ENCODE measurements at regions not wholly inside any gene's neighbourhood (a gene's known extent, or its start where the extent isn't known, plus 50 kb on each side); places are given as distances from the start of the nearest gene placed in this dataset.
A peak's percentile ranks its signal among the peaks of the same experiment; 100 is the strongest.

- no TSS peak for BruUV-seq (replicated peaks)
- H3K27ac Mint-ChIP-seq (ENCODE audit: unreplicated experiment) = no peak overlapping the region
- no peak for TF ChIP-seq CTCF (IDR thresholded peaks at IDR 0.05; ENCODE audit: unreplicated experiment)
- DNase-seq = no peak
- no peaks in the 10 kb centered on the region for H3K9me3 Mint-ChIP-seq (ENCODE audit: low read depth, unreplicated experiment)
- intact Hi-C loops (cut with micrococcal nuclease; ENCODE audit: unreplicated experiment) = no loop called here
- H3K4me1 Mint-ChIP-seq (ENCODE audit: low read depth, unreplicated experiment) = peaks cover 41% of the 10 kb centered on the region
- H3K36me3 Mint-ChIP-seq (ENCODE audit: insufficient read depth, unreplicated experiment) = peaks cover 4% of the 10 kb centered on the region
- H3K27me3 Mint-ChIP-seq (ENCODE audit: unreplicated experiment) = no peaks in the 10 kb centered on the region
- no peak overlapping the region for H3K4me3 Mint-ChIP-seq (ENCODE audit: low read depth, unreplicated experiment)
- CTCF ChIA-PET = interaction anchor here (0.6 kb wide), 1 partner anchor 34 kb away, joined by 6 read pairs; no protein-coding TSS in a partner anchor
Observed at GRCh38 chr20:53681352-53682212, 87.9 kb upstream of the ZNF217 start.

GRCh38 chr20:53679597-53680309 is 86.1 kb upstream of the ZNF217 start:
- intact Hi-C loops (cut with micrococcal nuclease; ENCODE audit: unreplicated experiment) = loop anchor here (2.0 to 5.0 kb wide), 3 partner anchors 19 to 82 kb away; no protein-coding TSS in a partner anchor
- no peaks in the 10 kb centered on the region for H3K27me3 Mint-ChIP-seq (ENCODE audit: unreplicated experiment)
- H3K36me3 Mint-ChIP-seq (ENCODE audit: insufficient read depth, unreplicated experiment) = peaks cover 4% of the 10 kb centered on the region
- H3K27ac Mint-ChIP-seq (ENCODE audit: unreplicated experiment) = peak overlapping the region; percentile 70
- no peak overlapping the region for H3K4me3 Mint-ChIP-seq (ENCODE audit: low read depth, unreplicated experiment)
- BruUV-seq (replicated peaks) = no TSS peak
- CTCF ChIA-PET = interaction anchor here (1.0 to 1.5 kb wide), 2 partner anchors 57 to 260 kb away, joined by 3 to 5 read pairs; no protein-coding TSS in a partner anchor
- no peak for TF ChIP-seq CTCF (IDR thresholded peaks at IDR 0.05; ENCODE audit: unreplicated experiment)
- H3K9me3 Mint-ChIP-seq (ENCODE audit: low read depth, unreplicated experiment) = no peaks in the 10 kb centered on the region
- DNase-seq = no peak
- peaks cover 41% of the 10 kb centered on the region for H3K4me1 Mint-ChIP-seq (ENCODE audit: low read depth, unreplicated experiment)

- DNase-seq = no peak
- Mint-ChIP-seq H3K9me3 (ENCODE audit: low read depth, unreplicated experiment) (no peaks in the 10 kb centered on the region), H3K4me1 (ENCODE audit: low read depth, unreplicated experiment) (peaks cover 41% of the 10 kb centered on the region), H3K36me3 (ENCODE audit: insufficient read depth, unreplicated experiment) (peaks cover 4% of the 10 kb centered on the region), H3K4me3 (ENCODE audit: low read depth, unreplicated experiment) (no peak overlapping the region), H3K27me3 (ENCODE audit: unreplicated experiment) (no peaks in the 10 kb centered on the region), H3K27ac (ENCODE audit: unreplicated experiment) (peak overlapping the region; percentile 70)
- intact Hi-C loops (cut with micrococcal nuclease; ENCODE audit: unreplicated experiment) = loop anchor here (2.0 to 5.0 kb wide), 3 partner anchors 18 to 82 kb away; no protein-coding TSS in a partner anchor
- no peak for TF ChIP-seq CTCF (IDR thresholded peaks at IDR 0.05; ENCODE audit: unreplicated experiment)
- no TSS peak for BruUV-seq (replicated peaks)
- CTCF ChIA-PET = interaction anchor here (0.7 to 1.5 kb wide), 3 partner anchors 17 to 261 kb away, joined by 3 to 5 read pairs (median 3); no protein-coding TSS in a partner anchor
Observed at GRCh38 chr20:53678990-53679596, 85.5 kb upstream of the ZNF217 start.

- H3K27me3 Mint-ChIP-seq (ENCODE audit: unreplicated experiment) = no peaks in the 10 kb centered on the region
- no peaks in the 10 kb centered on the region for H3K9me3 Mint-ChIP-seq (ENCODE audit: low read depth, unreplicated experiment)
- no peak for DNase-seq
- TF ChIP-seq CTCF (IDR thresholded peaks at IDR 0.05; ENCODE audit: unreplicated experiment) = no peak
- intact Hi-C loops (cut with micrococcal nuclease; ENCODE audit: unreplicated experiment) = loop anchor here (2.0 to 5.0 kb wide), 3 partner anchors 18 to 81 kb away; no protein-coding TSS in a partner anchor
- CTCF ChIA-PET = interaction anchor here (0.7 to 1.5 kb wide), 4 partner anchors 16 to 261 kb away, joined by 3 to 5 read pairs (median 4); no protein-coding TSS in a partner anchor
- H3K27ac Mint-ChIP-seq (ENCODE audit: unreplicated experiment) = peak overlapping the region; percentile 76
- peak overlapping the region; percentile 51 for H3K4me3 Mint-ChIP-seq (ENCODE audit: low read depth, unreplicated experiment)
- BruUV-seq (replicated peaks) = no TSS peak
- peaks cover 4% of the 10 kb centered on the region for H3K36me3 Mint-ChIP-seq (ENCODE audit: insufficient read depth, unreplicated experiment)
- H3K4me1 Mint-ChIP-seq (ENCODE audit: low read depth, unreplicated experiment) = peaks cover 41% of the 10 kb centered on the region
Observed at GRCh38 chr20:53678315-53678989, 84.8 kb upstream of the ZNF217 start.

Data from Calu3 (cell line).